ENCODE measurements at regions not wholly inside any gene's neighbourhood (a gene's known extent, or its start where the extent isn't known, plus 50 kb on each side); places are given as distances from the start of the nearest gene placed in this dataset.

DNA sequence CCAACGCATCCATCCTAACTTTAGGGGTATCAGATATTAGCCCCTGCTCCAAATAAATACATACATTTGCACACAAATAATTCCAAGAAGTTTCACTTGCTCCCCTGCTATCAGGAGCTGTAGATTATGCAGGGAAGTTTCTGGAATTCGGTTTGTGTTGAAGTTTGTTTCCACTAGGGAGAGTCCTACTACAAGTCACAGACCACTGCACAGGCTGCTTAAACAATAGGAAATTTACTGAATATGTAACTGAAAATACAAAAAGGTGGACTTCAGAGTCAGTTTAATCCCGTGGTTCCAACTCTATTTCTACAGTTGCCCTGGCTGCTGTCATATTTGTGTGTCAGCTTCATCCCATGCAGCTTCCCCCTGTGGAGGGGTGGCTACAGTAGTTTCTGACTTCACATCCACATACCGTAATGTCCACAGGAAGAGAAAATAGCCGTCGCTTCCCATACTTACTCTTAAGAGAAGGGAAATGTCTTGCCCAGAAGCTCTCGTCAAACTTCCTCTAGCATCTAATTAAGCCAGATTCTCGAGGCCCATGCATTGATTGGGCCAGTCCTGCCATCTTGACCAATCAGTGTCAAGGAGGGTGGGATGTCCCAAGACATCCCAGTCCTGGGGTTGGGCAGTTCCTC, 286.6 kb downstream of the COG6 start:
- no peak for DNase-seq

DNA sequence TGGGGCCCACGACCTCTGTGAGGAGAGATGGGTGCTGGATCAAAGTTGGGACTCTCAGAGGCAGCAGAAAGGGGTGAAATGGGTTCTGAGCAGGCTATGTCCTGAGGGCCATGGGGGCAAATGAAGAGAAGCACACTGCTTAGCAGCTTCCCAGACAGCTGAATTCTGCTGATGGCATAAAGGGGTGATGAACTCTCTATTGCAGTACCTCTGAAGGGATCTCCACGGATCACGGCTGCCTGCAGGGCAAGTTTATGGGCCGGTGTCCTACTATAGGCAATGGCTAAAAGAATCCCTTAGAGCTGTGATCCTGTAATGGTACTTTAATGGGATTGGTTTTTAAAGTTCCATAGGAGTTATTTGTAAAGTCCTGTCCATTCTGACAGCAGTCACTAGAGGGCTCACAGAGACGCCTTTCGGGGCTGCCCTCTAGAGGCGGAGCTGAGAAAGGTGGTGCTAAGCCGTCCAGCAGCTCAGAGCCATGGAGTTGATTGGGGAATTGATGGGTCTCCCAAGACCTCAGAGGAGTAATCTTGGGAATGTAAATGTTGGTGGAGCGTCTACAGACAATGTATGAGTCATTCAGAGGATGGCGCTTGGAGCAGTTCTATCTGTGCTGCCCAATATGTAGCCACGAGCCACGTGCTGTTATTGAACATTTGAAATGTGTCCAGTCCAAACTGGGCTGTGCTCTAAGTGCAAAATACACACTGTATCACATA, 287.3 kb downstream of the COG6 start:
- DNase-seq, result peak in 1 of 2 donors; percentile 63

DNA sequence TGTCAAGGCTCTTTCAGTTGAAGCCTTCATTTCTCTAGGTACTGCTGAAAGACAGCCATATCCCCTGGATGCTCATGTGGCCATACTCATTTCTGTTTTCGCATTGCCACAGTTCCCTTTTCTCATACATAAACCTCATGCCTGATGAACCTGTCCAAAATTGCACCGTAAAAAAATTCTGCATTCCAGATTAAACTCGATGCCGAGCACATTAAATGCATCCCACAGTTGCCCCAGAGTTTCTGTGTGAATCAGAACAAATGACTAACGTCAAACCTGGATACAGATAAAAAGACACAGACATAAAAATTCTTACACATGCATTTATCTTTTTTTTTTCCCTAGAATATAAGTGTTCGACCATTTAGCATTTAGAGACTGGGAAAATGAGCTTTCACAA, 288.2 kb downstream of the COG6 start:
- no peak for DNase-seq

DNA sequence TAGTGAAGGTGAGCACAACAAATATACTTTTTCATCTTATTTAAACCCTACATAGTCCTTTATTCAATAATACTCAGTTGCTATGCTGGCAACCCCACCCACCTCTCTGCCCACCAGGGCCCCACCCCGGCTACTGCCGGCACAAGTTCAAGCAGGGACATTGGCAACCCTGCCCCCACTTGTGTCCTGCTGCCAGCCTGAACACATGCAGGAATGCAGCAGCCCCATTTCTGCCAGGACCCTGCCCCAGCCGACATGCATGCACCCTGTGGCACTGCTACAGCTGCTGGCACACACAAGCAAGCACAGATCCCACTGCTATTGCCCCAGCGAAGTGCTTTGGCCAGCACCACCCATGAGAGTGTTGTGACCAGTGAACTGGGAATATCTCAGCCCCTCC, 289.8 kb downstream of the COG6 start:
- DNase-seq, result no peak

DNA sequence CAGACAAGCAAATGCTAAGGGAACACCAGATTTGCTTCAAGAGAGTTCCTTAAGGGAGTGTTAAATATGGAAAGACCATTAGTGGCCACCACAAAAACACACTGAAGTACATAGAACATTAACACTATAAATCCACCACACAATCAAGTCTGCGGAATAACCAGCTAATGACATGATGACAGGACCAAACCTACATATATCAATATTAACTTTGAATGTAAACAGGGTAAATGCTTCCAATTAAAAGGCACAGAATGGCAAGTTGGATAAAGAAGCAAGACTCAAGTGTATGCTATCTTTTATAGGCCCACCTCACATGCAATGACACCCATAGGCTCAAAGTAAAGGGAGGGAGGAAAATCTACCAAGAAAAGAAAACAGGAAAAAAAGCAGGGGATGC, 291.3 kb downstream of the COG6 start:
- DNase-seq, result no peak

DNA sequence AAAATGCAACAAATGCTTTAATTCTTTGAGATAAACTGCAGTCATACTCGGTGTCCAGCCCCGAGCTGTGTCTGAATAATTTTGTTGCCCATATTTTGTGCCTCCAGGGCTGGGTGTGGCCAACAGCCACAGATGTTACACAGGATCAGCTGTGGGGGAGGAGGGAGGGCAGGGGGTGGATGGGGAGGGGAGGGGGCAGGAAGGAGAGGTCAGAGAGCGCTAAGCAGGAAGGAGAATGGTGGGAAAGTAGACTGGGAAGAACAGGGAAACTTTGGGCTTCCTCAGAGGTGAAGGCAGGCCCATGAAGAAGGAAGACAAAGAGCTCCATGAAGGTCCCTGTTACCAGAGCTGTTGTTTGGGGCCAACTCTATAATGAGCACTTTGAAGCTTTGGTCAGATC, 295.8 kb downstream of the COG6 start:
- no peak for DNase-seq

DNA sequence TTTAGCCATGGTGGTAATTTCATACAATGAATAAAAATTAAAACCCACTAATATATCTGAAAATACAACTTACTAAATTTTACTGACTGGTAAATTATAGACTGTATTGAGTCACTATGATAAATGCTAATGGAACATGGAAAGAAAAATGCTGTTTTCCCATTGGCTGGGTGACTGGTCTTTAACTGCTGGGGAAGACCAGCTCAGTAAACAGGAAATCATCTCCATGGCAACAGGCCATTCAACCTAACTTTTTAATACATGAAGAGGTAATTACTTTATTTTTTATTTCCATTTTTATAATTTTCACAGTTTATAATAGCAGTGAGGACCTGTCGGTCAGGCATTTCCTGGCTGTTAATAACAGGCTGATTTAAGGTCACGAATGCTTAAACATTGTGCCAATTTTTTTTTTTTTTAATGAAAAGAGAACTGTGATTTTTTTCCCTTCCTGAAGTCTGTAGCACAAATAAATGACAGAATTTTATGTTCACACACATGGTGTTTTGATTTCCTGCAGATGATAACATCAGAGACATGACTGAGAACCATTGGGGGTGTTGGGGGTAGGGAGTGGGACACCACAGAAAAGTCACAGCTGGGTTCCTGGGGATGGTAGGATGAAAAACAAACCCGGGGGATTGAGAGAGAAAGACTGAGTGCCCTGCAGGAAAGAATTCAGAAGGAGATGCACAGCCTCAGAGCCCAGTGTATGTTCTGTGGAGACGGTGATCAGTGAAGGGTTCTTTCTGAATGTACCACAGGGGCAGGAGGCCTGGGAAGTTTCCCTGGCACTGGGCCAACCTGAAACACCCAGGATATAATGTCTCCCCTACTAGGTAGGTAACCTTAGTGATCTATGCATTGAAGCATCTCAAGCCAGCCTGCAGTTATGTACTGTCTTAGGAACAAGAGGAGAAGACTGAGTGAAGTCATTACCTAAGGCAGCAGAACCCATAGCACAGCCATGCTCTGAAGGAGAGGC, 297.1 kb downstream of the COG6 start:
- DNase-seq, result no peak

DNA sequence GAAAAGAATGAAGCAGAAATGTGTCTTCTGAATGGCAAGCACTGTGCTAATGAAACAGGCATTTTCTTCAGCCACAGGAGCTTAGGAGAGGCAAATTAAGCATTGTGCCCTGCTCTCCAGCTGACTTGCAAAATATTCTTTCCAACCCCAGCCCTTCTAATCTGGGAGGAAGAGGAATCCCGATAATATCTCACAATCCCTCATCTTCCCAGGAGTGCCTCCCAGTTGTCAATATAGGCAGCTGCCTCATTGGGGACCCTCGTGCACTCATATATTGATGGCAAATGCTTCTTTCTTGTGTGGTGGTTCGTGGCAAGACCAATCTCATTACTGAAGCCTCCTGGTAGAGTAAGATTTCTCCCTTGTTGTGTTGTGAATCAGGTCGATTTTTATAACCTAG, 299.0 kb downstream of the COG6 start:
- no peak for DNase-seq

DNA sequence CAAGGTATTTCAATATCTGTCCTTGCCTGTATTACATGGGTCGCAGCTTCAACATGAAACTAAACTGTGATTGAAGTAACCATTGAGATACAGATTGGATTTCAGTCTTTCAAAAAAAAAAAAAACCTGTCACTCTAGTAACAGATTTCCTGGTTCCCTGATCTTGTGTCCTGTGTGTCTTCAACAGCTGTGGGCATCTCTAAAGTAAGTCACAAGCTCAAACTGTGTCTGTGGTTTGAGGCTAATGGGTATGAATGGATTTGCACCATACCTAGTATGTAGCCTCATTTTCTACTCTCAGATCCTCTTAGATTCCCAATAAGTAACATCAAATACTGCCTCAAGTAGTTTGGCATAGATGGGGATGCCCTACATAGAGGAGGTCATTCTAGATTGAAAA, 300.1 kb downstream of the COG6 start:
- no peak for DNase-seq

DNA sequence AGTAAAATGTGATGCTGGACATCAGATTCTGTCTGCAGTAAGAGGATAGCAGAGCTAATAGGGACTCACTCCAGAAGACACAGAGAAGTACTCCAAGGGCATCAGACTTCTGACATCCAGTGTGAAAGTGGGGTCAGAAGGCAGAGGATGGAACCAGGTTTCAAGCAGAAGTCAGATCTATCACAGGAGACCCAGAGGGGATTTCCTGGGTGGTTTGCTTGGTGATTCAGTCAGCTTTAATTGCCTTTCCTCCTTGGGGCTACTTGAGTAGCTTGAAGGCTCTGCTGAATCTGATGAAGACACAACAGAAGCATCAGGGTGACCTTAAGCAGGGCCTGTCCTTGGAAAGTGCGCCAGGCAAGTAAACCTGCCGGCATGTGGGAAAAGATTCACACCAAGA, 300.6 kb downstream of the COG6 start:
- no peak for DNase-seq

DNA sequence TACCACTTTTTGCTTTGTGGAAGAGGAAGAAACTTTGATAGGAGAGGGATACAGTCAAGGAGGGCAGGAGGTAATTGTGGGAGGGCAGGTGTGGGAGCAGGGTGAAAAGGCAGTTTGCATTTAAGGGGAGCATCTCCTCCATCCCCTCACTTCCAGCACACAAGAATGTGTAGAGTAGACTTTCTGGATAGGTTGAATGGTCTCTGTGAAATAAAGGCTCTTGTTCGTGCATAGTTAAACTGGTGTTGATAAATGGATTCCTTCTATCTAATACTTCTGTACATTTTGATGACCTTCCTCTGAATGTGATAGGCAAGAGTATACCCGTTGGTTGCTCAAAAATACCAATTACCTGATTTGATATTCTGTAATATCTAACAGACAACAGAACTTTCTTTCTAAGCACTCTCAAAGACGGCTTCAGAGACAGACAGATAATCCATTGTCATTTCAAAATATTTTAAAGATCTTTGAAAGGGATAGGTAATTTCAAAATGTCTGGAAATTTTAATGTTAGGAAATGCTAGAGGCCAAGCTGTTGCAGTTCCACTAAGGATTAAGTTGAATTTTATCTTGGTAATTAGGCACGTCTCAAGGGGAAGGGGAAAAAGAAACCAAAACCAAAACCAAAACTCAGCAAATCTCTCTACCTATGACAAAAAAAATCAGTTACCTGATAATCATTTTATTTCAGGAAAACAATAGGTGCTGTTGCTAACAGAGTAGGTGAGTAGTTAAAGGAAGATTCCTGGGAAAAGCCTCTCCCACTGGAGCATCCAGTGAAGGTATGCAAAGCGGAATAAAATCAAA, 302.6 kb downstream of the COG6 start:
- DNase-seq, result no peak

DNA sequence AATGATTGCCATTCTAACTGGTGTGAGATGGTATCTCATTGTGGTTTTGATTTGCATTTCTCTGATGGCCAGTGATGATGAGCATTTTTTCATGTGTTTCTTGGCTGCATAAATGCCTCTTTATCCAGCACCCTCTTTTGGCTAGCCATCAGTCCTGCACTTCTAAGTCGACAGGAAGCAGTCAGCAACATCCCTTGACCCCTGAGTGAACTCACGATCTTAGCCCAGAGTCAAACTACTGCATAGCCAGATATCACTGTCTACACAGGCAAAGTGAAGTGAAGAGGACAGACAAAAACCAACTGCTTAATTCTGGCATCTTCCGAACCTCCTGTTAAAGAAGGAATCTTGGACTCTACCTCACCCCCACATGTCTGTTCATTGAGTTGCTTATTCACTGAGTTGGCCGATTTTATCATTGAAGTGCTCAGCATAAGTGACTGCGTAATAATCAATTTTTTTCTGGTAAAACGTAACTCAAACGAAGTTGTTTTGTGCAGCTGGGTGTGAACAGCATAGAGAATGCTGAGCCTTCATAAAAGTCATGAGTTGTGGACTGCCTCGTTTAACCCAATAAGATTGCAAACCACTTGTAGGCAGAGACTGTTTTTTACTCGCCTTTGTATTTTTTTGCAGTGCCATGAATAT, 304.2 kb downstream of the COG6 start:
- no peak for DNase-seq

DNA sequence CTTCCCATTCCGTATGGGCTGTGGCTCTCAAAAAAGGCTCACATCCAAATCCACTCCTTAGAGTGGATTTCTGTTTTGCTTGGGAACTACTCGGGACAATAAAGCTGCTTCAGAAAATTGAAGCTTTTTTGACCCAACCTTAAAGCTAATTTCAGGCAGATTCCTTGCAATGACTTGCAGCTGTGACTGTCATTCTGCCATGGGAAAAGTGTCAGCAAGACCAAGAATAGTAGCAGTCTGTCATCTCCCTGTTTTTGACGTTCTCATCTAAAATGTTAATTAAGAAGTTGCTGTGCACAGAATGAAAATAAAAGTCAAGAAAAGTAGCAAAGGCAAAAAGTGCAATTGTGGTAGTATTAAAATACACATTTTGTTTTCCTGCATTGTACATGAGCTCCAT, 304.7 kb downstream of the COG6 start:
- DNase-seq, result no peak

DNA sequence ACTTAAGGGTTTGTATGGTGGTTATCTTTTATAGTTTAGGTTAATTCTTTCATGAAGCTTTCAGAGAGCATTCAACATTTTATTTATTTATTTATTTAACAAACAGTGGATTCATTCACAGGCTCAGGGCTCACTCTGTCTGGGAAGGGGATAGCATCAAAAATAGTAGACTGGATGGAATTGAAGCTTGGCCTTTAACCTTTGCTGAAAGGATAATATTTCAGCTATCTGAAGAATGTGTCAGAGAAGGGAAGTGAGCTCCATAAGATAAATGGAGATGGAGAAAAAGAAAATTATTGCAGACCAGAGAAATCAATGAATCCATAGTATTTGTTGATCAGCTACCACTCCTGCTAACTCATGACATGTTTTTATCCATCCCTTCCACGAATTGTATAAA, 305.6 kb downstream of the COG6 start:
- no peak for DNase-seq

DNA sequence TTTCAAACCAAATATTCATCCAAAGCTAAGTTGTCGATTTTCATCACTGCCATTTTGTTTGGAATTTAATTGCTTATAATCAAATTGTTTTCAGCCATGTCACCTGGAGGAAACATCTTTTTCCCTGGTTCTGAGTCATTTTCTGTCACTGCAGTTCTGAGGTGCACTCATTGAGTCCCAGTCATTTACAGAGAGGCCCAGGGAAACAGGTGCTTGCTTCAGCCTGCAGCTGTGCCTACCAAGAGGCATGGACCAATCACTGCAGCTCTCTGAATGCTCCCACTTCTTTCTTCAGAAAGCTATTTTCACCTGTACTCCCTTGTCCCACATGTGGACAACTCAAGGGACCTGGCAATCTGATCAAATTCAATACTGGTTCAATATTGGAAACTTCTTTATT, 308.1 kb downstream of the COG6 start:
- no peak for DNase-seq

DNA sequence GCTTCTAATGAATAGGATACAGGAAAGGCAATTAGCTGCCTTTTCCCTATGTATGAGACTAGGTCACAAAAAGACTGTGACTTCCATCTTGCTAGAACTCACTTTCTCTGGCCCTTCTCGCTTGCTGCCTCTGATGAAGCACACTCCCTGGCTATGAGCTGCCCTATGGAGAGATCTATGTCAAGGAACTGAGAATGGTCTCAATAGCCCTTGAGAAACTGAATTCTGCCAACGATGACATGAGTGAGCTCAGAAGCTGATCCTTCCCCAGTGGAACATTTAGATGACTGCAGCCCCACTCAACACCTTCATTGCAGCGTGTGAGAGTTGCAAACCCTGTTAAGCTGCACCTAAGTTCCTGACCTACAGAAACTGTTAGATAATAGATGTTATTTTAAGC, 309.8 kb downstream of the COG6 start:
- no peak for DNase-seq

DNA sequence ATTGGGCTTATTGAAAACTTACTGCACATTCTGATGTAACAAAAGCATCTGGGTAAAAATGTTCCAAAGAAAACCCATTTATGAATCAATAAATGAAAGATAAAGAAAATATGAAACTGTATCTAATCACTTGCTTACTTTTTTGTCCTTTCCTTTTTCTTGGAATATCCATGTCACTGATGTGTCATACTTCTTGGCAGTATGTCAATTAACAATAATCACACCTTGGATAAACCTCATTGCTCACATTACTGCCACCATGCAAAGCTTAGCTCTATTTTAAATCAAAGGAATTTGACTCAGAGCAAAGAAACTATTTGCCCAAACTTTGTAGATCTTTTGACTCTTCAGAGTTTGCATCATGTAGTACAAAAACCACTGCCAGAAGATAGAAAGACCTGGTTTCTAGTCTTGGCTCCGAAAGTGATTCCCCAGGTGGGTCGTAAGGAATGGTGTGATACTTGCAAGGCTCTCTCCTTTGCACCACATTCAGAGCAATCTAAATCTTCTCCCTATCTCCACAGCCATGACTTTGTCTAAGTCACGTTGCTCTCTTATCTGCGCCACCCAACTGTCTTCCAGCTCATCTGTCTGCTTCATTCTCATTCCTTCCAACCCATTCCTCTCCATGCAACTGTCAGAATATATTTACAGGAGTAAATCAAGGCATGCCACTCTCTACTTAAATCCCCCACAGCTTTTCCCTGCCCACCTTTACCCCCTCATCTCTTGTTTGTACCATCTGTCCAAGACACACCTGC, 311.9 kb downstream of the COG6 start:
- no peak for DNase-seq

DNA sequence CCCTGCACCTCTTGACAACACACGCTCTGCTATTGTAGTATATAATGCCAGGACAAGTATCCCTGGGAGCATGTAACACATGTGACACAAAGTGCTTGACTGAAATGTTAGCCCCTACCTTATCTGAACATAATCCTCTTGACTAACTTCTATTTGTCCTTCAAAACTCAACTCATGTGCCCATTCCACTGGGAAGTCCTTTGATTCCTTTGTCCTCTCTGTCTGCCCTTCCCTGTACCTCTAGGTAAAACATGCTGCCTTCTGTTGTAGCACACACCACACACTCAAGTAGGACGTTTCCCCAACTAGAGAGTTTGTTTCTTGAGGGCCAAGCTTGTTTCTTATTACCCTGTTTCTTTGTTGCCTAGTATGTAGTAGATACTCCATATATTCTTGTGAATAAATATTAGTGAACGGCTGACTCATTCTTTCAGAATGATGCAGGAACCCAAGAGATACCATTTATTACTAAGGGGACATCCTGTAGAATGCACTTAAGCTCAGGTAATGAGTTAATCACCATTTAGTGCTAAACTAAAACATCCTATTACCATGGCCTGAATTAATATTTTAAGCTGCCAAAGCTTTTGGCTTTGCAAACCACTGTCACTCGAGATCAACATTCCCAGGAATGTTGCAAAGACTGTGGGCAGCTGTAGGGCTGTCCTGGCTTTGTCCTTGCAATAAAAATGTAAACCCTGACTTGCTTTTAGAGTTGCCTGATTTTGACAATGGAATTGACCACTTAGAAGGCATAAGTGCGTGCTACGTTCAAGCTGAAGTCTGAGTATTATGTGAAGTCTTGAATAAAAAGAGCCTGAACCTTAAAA, 313.4 kb downstream of the COG6 start:
- DNase-seq, result no peak

DNA sequence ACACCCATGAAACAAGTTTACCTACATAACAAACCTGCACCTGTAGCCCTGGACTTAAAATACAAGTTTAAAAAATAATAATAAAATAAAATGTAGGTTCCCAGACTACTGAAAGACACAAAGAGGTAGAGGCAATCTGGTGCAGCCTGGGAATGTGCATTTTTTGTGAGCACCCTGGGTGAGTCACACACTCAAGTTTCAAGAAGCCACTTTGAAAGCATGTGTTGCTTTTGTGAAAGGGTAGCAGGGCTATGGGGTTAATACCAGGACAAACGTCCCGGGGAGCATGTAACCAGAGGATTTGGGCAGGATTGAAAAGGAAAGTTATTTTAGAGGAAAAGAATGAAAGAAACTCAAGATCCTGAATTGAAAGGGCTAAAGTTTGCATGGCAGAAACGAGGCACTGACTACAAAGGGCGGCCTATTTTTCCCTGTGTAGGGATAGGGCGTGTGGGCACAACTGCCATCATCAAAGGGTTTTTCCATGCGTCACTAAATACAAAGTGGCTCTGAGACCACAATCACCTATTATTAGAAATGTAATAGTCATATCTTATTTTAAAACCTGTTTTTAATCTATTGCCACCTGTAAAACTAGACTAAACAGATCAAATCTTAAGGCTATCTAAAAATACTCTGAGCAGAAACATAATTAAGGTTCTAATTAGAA, 314.9 kb downstream of the COG6 start:
- no peak for DNase-seq

DNA sequence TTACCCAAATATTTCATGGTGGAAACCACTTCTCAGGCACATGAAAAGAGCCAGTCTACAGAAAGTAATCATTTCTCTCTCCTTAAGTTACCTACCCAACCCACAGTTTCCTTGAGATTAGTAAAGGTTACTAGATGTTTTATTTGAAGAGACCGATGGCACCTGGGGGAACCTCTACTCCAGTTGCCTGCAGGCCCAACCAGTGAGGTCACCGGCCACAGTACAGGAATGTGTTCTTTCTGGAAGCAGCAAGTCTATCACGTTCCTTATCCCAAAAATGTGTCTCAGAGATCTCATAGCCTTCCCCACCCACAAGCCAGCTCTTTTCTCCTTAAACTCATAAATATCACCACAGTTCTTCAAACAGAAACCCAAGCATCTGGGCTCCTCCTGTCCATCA, 316.1 kb downstream of the COG6 start:
- no peak for DNase-seq
